ENCODE measurements at regions not wholly inside any gene's neighbourhood (a gene's known extent, or its start where the extent isn't known, plus 50 kb on each side); places are given as distances from the start of the nearest gene placed in this dataset.
"Not testable (repeated sequence)": the region's sequence is repeated elsewhere in the genome, so short reads cannot be mapped to it uniquely, and the experiment has no call there.

DNA sequence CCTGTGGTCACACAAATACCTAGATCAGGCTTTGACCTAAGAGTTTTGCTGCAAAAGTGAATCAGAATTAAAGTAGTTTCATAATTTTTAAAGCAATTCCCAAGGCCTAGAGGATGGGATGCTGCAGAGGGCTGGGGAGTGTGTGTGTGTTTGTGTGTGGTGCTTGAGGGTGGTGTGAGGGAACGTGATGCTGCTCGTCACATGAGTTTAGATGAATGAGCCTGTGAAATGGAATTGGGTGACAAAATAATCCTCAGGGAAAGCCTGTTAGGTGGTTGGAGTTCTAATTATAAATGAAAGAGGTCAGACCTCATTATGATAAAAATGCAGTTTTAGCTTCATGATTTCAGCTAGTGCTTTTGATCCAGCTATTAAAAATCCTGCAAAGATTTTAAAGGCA, 87.5 kb upstream of the TMEM170B start:
- no peak for DNase-seq

DNA sequence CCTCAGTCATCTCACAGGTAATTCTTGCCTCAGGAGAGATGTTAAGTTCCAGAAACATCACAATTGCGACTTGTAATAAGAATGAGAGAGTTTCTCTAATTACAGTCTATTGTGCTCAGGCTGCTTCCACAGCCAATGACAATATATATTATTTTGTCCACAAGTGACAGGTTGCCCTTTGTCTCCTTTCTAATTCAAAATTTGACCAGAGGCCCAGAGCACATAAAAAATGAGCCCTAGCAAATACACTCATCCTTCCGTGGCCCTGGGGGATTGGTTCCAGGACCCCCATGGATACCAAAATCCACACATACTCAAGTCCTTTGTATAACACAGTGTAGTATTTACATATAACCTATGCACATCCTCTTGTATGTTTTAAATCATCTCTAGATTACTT, 88.1 kb upstream of the TMEM170B start:
- DNase-seq, result no peak

DNA sequence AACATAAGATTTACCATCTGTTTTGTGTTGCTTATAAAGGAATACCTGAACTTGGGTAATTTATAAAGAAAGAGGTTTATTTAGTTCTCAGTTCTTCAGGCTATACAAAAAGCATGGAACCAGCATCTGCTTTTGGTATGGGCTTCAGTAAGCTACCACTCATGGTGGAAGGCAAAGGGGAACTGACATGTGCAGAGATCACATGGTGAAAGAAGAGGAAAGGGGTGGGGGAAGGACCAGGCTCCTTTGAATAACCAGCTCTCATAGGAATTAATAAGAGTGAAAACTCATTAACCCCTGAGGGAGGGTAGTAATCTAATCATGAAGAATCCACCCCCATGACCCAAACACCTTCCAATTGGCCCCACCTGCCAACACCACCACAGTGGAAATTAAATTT, 89.5 kb upstream of the TMEM170B start:
- no peak for DNase-seq

DNA sequence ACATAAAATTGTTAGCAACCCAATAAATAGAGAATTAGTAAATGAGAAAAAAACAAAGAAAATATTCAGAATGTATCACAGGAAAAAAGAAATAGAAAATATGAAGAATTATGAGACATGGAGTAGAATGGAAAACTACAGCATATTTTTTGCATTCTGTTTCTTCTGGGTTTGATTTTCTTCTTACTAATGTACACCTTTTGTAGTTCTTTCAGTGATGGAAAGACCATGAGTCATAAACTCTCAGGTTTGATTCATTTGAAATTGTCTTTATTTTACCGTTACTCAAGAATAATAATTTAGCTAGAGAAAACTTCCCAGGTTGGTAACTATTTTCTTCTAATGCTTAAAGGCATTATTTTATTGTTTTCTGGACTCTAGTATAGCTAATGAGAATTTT, 90.3 kb upstream of the TMEM170B start:
- no peak for DNase-seq

DNA sequence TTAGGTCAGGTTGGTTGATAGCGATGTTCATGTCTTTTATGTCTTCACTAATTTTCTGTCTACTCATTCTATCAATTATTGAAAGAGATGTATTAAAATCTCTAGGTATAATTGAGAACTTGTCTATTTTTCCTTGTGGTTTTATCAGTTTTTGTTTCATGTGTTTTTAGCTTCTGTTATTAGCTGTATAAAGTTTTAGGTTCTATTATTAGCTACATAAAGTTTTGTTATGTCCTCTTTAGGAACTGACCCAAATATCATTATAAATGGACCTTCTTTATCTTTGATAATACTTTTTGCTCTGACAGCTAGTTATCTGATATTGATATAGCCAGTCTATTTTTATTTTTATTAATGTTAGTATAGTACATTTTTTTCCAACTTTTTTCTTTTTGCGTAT, 92.4 kb upstream of the TMEM170B start:
- no peak for DNase-seq

DNA sequence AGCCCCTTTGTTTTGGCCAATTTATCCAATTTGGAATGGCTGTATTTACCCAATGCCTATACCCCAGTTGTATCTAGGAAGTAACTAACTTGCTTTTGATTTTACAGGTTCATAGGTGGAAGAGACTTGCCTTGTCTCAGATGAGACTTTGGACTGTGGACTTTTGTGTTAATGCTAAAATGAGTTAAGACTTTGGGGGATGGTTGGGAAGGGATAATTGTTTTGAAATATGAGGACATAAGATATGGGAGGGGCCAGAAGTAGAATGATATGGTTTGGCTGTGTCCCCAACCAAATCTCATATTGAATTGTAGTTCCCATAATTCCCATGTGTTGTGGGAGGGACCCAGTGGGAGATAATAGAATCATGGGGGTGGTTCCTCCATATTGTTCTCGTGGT, 94.4 kb upstream of the TMEM170B start:
- DNase-seq, result not testable (repeated sequence)

DNA sequence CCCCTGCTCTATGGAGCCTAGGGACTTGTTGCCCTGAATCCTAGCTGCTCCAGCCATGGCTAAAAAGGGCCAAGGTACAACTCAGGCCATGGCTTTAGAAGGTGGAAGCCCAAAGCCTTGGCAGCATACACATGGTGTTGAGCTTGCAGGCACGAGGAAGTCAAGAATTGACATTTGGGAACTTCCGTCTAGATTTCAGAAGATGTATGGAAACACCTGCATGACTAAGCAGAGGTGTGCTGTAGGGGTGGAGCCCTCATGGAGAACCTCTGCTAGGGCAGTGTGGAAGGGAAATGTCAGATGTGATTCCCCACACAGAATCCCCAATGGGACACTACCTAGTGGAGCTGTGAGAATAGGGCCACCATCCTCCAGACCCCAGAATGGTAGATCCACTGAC, 95.1 kb upstream of the TMEM170B start:
- DNase-seq, result no peak

DNA sequence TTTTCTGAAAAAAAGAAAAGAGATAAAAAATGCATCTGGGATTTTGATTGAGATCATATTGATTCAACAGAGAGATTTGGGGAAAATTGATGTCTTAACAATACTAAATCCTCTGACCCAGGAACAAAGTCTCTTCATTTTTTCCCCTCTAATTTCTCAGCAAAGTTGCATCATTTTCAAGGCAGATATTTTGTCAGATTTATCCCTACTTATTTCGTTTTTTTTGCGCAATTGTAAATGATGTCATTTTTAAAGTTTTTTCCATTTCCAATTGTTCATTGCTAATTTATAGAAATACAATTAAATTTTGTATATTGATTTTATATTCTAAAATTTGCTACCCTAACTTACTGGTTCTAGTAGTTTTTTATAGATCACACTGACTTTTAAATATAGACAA, 97.7 kb upstream of the TMEM170B start:
- DNase-seq, result no peak

DNA sequence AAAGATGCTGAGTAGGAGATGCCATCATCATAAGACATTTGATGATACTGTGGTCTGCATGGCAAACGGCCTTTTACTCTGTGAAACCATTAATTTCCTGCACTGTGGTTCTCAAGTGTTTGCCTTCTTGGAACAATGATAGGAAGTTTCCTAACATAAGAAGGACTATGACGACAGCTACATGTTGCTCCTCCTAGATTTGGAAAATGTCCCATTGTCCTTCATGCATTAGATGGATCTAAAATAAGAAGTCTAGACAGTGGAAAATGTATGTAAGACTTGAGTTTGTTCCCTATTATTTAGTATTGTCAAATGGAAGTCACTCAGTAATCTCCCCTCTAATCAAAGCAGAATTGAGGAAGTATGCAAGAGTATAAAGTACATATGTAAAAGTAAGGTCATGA, 98.5 kb upstream of the TMEM170B start:
- DNase-seq, result no peak

DNA sequence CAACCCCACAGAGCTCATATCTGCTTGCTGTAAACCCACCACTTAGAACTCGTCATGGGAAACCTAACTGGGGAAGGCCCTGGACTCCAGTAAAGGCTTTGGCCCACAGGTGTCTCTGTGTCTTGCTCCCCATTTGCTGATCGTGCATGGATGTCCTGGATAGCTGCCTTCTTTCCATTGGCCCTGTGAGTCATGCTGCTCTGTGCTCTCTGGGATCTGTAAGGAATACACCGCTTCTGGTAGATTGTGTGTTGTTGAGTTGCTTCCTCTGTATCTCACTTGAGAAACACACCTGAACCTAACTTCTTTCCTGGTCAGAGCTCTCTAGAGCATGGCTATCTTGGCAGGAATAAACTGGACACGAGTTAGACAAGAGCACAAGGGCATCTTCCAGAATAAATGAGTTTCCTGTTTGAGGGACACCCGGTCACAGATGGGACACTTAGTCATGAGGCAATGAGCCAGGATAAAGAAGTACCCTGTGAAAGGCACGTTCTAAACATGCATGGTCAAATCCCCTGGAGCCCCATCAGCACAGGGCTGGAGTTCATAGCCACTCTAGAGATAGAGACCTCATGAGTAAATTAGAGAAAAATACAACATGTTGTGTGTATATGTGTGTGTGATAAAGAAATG, 99.6 kb upstream of the TMEM170B start:
- DNase-seq, result peak; percentile 56

DNA sequence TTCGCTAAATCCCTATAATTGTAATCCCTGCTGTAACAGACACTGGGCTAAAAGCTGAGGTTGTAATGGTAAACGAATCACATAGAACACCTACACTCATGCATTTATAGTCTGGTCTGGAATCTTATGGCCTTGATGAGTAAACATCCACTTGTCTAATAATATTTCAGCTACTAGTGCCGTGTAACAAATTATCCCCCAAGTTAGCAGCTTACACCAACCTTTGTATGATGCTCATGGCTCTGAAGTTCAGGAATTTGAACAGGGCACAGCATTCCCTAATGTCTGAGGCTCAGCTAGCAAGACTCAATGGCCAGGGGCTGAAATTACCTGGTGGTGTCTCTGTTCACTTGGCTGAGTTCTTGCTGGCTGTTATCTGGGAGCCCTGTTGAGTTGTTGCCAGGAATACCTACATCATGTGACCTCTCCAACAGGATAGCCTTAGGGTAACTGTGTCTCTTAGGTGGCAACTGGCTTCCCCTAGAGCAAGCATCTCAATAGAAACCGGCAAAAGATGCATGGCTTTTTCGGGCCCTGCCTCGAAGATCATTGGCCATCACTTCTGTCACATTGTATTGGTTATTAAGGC, 100.9 kb upstream of the TMEM170B start:
- no peak for DNase-seq

DNA sequence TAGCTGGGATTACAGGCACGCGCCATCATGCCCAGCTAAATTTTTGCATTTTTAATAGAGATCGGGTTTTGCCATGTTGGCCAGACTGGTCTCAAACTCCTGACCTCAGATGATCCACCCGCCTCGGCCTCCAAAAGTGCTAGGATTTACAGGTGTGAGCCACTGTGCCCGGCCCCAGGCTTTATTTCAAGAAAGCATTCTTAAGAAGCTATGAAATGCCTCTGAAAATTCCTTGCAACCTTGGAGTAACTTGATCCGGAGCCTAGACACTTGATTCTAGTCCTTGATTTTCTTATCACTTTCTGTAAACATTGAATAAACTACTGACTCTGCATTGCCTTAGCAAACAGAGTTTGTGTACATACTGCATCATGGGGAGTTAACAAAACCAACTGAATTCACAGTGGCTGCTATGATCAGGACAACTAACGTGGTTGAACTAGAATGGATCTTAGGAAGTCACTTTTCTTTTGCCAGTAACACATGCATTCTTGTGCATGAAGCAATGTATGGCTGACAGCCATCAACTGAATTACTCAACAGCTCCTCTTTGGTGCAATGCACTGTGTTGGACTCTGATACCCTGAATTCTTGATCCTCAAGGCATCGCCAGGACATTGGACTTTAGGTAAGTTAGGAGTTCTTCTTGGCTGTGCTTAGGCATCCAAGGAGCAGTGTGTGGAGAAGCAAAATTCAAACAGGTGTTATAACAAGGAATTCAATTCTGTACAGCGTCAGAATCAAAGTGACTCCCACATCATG, 102.8 kb upstream of the TMEM170B start:
- peak; percentile 82 for DNase-seq

DNA sequence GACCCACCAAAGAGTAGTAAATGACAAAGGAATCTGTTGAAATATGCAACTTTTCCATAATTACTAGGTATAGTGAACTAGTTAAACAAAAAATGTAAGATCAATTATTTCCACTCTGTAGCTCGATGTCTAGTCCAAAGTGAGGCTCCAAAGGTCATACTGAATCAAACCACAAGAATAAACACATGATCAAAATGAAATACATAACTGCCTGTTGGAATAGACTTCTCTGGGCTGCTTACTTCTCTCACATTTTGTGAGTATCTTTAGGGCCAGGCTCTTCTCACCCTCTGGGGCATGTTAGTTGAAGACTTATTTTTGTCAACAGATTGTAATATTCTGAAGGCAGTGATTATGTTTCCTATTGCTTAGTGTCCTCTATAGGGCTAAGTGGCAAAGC, 103.7 kb upstream of the TMEM170B start:
- DNase-seq, result peak; percentile 65

DNA sequence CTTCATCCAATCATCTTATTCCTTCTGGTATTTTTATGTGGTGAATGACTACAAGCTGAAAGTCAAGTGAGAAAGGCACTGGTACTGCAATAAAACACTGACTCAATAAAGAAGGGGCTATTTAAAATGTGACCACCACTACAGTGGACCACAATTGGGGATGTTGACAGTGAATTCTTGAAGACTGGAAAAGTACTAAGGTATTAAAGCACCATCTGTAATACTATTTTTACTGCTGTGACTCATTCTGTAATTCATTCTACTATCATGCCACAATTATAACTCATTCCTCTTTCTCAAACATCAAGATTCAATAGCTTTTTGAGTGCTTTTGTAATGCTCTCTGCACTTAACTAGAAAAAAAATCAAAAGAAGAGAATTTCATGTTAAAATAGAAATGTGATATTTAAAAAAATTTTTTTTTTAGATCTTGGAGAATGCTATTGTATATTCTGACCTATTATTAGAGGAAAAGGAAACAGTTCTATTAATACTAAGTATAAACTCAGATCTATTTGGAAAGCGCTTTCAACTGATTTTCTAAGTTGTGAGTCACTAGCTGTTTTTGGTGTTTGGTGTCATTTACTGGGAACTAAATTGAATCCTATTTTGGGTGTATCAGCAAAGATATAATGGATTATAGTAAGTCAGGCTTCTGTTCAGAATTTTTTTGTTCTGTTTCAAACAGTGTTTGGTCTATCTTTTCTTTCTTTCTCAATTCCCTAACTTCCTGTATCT, 104.7 kb upstream of the TMEM170B start:
- peak; percentile 96 for DNase-seq

DNA sequence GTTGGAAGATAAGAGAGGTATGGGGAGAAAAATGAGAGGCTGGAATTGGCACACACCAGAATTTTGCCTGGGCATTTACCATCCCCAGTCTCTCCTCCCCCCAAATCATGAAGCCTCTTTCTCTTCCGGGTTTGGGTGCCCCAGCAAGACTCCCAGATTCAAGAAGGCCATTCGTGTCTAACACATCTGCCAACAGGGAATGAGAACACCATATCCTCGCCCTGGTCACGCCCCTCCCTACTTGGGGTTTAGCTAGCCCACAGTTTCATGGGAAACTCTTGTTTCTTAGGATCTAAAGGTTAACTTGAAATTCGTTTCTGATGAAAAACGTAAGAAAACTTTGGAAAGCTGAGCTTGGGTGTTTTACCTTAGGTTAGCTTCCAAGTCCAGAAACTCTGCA, 105.5 kb upstream of the TMEM170B start:
- DNase-seq, result no peak

DNA sequence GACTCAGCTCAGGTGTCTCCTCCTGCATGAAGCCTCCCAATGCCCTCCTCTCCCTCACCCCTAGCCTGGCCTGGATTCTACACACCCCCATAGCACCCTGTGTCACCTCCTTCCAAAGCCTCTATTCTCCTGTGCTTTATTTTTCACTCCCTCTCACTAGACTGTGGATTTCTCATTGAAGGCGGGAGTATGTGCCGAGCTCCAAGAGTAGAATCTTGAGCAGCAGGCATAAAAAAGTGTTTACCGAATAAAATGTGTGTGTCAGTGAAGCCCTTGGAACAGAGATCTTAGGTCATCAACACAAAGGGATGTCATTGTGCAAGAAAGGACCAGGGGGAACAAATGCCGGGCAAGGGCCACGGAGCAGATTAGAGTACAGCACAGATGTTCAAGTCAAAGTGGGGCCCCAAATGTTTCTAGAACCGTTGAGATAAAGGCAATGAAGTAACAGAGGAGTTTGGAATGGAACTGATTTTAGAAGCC, 106.1 kb upstream of the TMEM170B start:
- no peak for DNase-seq

DNA sequence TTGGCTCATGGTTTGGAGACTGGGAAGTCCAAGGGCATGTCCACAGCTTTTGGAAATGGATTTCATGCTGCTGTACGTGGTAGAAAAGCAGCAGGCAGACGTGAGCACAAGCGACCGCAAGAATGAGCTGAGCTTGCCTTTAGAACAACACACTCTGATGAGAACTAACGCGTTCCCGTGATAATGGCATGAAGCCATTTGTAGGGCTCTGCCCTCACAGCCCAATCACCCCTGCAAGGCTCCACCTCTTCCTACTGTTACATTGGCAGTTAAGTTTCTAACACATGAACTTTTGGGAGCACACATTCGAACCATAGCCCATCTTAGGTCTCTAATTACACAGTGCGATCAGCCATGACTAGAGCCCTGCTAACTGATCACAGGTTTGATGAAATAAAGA, 107.5 kb upstream of the TMEM170B start:
- DNase-seq, result no peak

DNA sequence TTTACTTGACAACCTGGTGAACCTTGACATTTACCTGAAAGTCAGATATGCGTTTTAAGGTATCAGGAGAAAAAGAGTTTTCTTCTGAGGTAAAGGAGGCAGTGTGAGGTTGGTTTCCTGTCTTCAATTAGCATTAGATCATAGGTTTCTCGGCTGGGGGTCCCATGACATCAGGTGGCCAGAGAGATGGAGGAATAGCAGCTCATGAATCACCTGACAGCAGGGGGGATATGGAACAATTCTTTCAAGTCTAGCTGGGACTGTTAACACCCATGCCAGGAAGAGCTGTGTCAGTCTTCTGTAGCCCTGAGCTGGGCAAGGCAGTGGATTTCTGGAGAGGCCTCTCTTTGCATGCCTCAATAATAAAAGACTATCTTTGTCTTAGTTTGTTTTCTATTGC, 108.0 kb upstream of the TMEM170B start:
- DNase-seq, result no peak

DNA sequence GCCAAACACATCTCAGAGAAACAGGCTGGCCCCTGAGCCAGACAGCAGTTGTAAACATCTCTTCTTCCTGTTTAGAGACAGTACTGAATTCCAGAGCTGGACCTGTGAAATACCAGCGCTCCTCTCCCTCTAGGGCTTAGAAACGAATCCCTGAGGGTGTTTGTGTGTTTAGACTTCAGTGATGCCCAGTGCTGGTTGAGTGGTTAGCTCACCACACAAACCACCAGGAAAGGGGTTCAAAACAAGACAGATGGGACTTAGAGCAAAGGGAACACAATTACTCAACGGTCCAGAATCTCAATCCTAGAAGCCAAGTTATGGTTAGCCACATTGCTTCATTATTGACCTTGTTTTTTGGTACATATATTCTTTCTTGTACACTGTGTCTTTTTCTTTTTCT, 108.7 kb upstream of the TMEM170B start:
- peak; percentile 94 for DNase-seq

DNA sequence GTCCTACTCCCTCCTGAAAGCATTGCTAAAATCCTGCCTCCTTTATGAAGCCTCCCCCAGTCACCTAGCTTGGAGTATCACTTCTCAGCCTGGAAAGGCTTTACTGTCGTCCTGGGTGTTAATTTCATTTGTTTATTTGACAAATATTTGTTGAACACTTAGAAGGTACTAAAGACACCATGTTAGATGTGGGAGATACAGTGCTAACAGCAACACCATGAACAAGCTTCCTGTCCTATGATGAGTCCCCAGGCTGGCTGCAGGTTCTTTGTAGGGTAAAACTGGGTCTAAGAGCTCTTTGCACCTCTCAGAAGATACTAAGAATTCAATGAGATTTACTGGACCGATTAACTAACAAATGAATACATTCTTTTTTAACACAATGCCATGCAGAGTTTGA, 109.2 kb upstream of the TMEM170B start:
- no peak for DNase-seq

DNA sequence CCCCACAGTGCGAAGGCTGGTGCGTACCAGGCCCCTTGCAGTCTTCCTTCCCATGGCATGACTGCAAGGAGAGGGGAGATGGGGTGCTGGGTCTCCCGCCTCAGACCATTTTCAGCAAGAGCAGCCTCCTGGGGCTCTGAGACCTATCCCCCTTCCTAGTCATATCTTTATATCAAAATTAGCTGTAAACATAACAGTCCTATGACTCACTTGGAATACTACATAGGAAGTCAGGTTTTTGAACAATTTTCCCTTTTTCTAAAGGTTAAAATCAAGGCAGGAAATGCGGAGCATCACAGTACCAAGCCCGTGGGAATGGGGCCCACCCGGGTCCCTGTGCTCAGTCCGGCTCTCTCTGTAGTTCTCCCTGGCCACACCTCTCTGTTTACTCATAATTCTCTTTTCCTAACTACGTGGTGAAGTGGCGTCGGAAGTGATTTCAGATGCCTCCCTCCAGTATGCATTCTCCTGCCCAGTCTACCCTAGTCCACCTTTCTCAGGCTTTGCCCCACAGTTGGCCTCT, 109.8 kb upstream of the TMEM170B start:
- DNase-seq, result peak; percentile 66

DNA sequence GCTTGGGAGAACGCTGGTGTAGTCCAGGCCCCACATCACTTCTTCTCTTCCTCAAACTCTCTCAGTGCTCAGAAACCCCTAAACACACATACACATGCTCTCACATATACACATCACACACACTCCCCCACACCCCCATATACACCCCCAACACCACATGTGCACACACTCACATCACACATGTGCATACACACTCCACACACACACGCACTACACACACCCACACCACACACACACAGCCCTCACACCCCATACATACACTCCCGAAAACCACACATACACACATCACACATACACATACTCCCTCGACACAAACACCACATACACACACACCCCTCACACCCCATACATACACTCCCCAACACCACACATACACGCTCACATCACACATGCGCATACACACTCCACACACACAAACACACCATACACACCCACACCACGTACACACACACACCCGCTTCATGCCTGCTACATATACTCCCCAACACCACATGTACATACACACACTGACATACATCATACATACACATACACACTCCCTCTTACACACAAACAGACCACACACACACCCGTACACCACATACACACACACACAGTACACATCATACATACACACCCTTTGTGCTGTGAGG, 110.3 kb upstream of the TMEM170B start:
- DNase-seq, result no peak

DNA sequence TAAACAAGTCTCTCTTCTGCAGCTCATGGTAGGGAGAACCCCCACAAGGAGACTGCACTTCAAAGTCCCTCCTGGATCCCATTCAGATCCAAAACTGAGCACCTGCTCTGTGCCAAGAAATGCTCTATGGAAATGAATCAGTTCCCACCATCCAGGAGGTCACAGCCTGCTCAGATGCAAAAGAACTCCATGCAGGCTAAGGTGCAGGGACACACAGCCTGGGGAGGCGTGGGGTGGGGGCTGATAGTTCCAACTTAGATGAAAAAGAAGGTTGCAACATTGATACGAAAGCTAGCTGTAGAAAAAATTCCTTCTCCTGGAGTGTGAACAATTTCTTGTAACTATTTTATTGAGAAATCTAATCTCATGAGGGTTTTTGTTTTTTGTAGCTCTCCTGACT, 111.0 kb upstream of the TMEM170B start:
- no peak for DNase-seq

Data from HCEC 1CT (cell line).